ENCODE measurements at regions not wholly inside any gene's neighbourhood (a gene's known extent, or its start where the extent isn't known, plus 50 kb on each side); places are given as distances from the start of the nearest gene placed in this dataset.

DNA sequence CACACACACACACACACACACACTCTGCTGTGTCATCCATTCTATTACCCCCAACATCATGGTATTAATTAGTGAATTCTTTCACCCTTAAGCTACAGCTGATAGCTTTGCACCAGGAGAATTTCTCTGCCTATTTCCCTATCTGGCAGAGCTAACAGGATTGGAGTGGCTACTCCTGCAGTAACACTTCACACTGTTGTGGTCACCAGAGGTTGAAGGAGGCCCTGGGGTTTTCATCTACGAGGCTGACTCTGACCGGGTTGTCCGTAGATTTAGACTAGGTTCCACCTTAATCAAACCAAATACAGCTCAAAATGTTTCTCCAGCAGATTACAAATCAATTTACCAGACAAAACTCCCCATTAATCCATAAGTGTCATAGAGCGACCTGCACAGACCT lies 69.2 kb upstream of the RIPOR2 start:
- TF ChIP-seq RAD21 (IDR thresholded peaks at IDR 0.05; ENCODE audit: low read depth) (no peak), EP300 (IDR thresholded peaks at IDR 0.05; ENCODE audit: borderline replicate concordance) (no peak), YY1 (IDR thresholded peaks at IDR 0.05; ENCODE audit: low read depth) (no peak), CEBPB (IDR thresholded peaks at IDR 0.05) (no peak), TCF12 (IDR thresholded peaks at IDR 0.05; ENCODE audit: low read depth) (no peak), FOXM1 (IDR thresholded peaks at IDR 0.05; ENCODE audit: borderline replicate concordance, low read depth) (no peak), NFIC (IDR thresholded peaks at IDR 0.05) (no peak), TAF1 (IDR thresholded peaks at IDR 0.05; ENCODE audit: low read depth) (no peak), TEAD4 (IDR thresholded peaks at IDR 0.05) (no peak)
- TF ChIP-seq, protein P1, sequence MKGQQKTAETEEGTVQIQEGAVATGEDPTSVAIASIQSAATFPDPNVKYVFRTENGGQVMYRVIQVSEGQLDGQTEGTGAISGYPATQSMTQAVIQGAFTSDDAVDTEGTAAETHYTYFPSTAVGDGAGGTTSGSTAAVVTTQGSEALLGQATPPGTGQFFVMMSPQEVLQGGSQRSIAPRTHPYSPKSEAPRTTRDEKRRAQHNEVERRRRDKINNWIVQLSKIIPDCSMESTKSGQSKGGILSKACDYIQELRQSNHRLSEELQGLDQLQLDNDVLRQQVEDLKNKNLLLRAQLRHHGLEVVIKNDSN (IDR thresholded peaks at IDR 0.05) = no peak
- TF ChIP-seq, protein P2, sequence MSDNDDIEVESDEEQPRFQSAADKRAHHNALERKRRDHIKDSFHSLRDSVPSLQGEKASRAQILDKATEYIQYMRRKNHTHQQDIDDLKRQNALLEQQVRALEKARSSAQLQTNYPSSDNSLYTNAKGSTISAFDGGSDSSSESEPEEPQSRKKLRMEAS (IDR thresholded peaks at IDR 0.05) = no peak
- TF ChIP-seq, protein P3, sequence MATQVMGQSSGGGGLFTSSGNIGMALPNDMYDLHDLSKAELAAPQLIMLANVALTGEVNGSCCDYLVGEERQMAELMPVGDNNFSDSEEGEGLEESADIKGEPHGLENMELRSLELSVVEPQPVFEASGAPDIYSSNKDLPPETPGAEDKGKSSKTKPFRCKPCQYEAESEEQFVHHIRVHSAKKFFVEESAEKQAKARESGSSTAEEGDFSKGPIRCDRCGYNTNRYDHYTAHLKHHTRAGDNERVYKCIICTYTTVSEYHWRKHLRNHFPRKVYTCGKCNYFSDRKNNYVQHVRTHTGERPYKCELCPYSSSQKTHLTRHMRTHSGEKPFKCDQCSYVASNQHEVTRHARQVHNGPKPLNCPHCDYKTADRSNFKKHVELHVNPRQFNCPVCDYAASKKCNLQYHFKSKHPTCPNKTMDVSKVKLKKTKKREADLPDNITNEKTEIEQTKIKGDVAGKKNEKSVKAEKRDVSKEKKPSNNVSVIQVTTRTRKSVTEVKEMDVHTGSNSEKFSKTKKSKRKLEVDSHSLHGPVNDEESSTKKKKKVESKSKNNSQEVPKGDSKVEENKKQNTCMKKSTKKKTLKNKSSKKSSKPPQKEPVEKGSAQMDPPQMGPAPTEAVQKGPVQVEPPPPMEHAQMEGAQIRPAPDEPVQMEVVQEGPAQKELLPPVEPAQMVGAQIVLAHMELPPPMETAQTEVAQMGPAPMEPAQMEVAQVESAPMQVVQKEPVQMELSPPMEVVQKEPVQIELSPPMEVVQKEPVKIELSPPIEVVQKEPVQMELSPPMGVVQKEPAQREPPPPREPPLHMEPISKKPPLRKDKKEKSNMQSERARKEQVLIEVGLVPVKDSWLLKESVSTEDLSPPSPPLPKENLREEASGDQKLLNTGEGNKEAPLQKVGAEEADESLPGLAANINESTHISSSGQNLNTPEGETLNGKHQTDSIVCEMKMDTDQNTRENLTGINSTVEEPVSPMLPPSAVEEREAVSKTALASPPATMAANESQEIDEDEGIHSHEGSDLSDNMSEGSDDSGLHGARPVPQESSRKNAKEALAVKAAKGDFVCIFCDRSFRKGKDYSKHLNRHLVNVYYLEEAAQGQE (IDR thresholded peaks at IDR 0.05; ENCODE audit: low read depth) = no peak
